Head of caudate nucleus (tissue), 42 donors: ENCODE measurements at regions not wholly inside any gene's neighbourhood (a gene's known extent, or its start where the extent isn't known, plus 50 kb on each side); places are given as distances from the start of the nearest gene placed in this dataset.

Source experiments
- DNase-seq, 42 donors: peaks; one replicate each; pipeline versions ENCODE4 v3.0.0 to v3.0.0-alpha.2; 2020 to 2021; ENCODE audit warnings: mixed read lengths in 7 of 42
- intact Hi-C: fragments of 100-400 bp; cut with DNase I; formaldehyde crosslinking; loops from one replicate; pipeline ENCODE4 v1.15.0; 2022

DNA sequence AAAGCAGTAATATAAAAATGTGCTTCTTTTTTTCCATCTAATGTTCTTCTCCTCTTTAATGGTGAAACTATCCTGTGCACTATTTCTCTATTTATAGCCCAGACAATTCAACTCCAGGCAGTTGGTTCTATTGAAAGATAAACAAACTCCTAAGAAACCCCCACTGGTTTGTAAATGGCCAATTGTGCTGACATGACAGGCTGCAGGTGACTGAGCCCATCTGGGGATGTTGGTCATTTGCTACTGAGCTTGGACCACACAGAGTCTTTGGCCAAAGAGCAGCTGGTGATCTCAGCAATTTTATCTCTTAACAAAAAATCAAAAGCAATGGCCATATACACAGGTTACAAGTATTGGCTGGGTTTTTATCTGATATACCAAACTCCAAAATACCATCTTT lies 631.8 kb upstream of the CELF2 start:
- DNase-seq = no peak
- intact Hi-C loops = no loop called here

DNA sequence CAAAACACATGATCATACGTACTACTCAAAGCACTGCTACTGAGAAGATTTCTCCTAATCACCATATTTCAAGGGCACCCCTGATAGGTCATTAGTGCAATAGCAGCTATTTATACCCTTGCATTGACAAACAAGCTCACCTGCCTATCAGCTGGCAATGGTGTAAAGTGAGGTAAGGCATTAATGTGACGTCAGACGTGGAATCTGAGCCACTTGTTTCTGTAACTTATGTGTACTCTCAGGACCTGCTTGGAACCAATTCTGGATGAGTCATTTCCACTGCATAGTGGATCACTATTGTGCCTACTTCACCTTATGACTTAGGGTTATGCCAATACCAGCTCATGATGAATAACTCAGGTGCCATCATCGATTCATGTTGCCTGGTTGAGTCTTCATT lies 628.5 kb upstream of the CELF2 start:
- DNase-seq = no peak
- intact Hi-C loops = no loop called here

DNA sequence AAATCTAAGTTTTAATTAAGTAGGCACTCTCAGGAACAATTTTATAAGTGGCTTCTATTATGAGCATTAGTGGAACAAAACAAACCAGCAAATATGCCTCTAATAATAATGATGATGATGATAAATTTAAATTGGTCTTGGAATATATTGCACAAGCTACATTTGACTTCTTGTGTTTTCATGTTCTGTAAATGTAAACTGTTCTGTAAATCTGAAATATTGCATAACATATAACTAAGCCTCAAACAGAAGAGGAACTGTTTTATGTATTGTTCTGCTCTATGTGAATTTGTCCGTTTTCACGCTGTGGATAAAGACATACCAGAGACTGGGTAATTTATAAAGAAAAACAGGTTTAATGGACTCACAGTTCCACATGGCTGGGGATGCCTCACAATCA lies 625.2 kb upstream of the CELF2 start:
- intact Hi-C loops = no loop called here

DNA sequence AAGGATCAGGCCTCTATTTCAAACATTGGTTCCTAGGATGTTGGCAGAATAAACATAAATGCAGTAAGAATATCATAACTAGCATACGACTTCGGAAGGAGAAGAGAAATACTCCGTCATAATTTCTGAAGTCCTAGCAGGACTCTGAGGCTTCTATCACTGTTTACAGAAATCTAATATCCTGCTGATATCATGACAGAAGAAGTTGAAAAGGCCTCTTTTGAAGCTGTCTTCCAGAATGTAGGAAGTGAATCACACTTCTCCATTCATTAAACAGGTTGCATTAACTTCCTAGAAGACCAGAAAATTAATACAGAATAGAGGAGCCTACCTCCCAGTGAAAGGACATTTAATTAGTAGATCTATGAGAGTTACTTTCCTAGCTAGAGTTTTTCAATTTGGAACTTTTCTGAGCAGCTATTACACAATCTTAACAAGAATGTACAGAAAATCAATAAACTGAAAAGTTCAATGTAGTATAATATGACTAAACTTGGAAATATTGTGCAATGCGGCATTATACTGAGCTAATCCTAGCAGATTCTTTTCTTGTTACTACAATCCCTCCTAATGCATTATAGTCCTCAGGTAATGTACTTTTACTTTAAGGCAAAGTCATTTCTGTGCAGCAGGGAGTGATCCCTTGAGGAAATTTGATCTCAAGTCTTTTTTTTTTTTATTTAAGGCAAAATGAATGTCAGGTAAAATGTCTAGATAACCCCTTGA lies 622.6 kb upstream of the CELF2 start:
- intact Hi-C loops = no loop called here

More for the DNA sequence above, 625.2 kb upstream of the CELF2 start:
- no peak for DNase-seq

DNA sequence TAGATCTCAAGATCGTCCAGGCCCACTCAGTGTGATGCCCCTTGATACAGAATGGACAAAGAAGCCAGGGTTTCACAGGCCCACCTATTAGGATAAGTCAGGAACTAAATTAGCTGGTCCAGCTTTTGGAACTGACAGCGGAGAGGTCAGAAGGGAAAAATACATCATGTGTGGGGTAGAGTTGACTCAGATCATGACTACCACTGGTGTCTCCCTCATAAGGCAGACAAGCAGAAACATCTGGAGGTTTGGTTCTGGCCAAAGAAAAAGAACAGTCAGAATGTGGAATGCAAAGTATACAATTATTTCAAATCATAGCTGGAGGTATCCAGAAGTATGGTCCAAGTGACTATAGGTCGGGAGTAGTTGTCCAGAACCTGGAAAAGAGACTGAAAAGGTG lies 621.1 kb upstream of the CELF2 start:
- DNase-seq = no peak
- intact Hi-C loops = no loop called here

More for the DNA sequence above, 622.6 kb upstream of the CELF2 start:
- DNase-seq = no peak

DNA sequence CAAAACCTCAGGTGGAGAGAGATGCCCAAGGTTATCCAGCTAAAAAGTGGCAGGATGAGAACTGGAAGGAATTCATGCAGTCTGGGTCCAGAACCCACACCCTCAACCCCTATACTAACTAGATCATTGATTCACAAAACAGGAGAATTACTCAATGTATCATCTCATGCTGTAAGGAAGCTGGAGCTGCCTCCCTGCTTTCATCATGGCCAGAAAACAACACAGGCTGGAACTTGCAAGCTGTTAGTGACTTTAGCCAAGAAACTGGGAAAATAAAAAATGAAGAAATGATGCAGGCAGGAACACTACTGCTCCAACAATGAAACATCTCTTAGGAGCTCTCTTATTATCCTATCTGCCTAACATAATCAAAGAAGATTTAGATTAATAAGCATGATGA lies 619.8 kb upstream of the CELF2 start:
- DNase-seq = no peak
- intact Hi-C loops = no loop called here

DNA sequence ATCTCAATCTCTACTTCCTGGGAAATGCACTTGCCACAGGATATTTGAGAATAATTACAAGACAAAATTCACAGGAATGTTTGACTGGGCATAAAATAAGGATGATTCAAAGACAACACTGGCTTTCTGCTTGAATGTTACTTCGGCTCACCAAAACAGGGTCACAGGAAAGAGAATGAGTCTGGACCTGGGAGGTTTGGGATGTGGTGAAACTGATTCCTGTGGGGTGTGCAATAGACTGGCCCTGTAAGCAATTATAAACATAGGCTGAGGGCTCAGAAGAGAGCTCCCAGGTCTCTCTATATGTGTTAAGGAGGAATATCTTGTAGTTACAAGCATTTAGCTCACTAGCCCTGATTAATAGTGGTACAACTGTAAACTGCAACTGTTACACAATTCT lies 613.9 kb upstream of the CELF2 start:
- intact Hi-C loops = no loop called here

DNA sequence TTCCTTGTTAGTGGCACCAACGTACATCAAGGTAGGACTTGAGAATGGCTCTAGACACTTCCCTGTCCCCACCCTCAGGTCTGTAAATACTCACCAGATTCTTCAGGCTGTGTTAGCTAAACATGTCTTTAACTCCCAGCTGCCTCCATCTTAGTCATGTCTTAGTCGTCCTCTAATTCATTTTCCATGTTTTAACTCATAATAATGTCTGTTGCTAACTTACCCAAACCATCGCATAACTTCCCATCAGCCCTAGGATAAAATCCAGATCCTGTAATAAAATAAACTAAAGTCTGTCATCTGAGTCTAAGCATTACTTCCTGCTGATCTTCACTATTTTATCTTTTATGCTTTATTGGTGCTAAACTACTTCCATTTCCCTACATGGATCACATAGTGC lies 600.0 kb upstream of the CELF2 start:
- intact Hi-C loops = no loop called here

More for the DNA sequence above, 613.9 kb upstream of the CELF2 start:
- no peak for DNase-seq

DNA sequence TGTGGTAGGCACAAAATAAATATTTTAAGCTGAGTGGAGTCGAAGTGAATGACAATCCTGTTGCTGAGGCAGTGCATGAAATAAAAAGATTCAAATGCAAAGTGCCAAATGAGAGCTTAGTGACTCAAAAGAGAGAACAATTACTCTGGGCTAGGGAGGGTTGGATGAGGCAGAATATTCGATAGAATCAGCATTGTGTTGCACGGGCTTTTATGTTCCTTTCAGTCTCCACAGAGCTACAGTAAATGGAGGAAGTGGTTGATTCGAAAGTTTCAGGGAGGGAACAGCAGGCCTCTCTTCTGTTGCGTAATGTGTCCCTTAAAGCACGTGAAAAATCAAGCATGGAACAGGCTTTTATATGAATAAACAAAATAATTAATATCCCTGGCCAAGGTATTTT lies 599.3 kb upstream of the CELF2 start:
- intact Hi-C loops = no loop called here
- peak in 4 of 42 donors; percentile 5 to 42 (median 25) for DNase-seq

More for the DNA sequence above, 600.0 kb upstream of the CELF2 start:
- no peak for DNase-seq

DNA sequence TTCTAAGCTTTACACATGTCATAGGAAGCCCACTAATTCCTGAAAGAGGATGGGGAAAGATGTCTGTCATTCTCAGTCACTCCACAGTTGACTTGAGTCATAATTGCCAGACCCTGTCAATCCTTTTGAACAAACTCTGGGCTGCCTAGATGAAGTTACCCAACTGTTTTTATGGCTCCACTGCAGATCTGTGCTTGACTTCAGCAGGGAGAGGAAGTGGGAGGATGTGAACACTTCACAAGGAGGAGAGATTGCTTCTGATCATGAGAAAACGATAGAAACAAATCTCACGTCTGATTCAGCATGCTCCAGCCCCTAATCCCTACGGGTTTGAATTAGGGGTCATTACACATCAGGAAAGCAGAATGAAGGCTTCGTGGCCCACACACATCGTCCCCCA lies 596.6 kb upstream of the CELF2 start:
- intact Hi-C loops = no loop called here
- DNase-seq = peak in 3 of 42 donors; percentile 18 to 43 (median 40)

DNA sequence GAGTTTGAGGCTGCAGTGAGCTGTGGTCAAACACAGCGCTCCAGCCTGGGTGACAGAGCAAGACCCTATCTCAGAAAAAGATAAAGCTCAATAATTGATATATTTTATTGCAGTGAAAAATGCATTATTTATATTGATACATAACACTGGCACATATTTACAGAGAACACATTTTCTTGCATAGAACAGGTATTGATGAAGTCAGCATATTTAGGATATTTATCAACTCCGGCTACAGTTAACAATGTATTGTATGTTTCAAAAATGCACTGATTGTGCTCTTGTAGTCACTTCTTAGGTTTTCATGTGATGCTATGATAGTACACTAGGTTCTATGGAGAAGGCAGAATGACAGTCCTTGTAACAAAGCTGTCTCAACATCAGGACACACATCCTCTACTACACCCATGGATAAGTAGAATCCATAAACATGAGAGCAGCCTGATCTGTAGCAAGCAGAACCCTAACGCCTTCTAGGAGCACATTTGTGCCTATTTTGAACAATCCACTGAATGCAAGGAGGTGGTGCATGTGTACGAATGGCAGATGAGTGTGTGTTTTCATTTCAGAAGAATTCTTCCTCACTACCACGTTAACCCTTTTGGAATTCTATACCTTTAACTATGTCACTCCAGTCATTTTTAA lies 586.1 kb upstream of the CELF2 start:
- no peak for DNase-seq

DNA sequence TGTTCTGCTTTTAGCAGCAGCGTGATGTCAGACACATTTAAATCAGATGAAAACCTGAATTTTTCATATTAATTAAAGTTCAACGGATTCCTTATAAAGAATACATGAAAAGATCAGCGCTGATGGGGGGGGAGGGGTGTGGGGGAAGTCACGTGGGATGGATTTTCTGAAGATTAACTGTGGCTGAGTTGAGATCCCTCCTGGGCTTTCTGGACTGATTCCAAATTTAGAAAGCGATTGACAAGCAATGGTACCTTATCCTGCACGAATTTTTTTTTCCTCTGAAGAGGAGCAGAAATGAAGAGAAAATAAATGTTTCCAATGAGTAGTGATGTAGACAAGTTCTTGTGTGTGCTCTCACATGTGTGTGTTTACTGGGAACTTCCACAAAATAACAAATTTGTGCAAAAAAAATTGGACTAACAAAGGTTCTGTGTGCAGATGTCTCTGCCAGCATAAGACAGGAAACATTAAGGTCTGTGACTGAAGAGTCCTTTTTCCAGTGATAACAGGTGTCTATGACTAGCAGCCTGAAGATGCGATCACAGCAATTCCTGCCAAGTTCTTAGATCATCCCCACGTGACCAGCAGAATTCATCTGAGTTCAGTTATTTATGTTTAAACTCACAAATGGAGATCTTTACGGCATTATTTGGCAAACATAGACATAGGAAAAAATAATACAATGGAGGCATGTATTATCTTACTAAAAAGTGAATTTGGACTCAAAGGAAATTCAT lies 585.2 kb upstream of the CELF2 start:
- peak in 1 of 42 donors; percentile 43 for DNase-seq
- intact Hi-C loops = no loop called here

More for the DNA sequence above, 586.1 kb upstream of the CELF2 start:
- intact Hi-C loops = no loop called here

DNA sequence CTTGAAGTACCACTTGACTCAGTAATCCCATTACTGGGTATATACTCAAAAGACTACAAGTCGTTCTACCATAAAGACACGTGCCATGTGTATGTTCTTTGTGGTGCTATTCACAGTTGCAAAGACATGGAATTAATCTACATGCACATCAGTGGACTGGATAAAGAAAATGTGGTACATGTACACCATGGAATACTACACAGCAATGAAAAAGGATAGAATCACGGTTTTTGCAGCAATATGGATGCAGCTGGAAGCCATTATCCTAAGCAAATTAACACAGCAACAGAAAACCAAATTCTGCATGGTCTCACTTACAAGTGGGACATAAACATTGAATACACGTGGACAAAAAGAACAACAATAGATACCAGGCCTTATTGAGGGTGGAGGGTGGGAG lies 583.4 kb upstream of the CELF2 start:
- no peak for DNase-seq
- intact Hi-C loops = no loop called here

DNA sequence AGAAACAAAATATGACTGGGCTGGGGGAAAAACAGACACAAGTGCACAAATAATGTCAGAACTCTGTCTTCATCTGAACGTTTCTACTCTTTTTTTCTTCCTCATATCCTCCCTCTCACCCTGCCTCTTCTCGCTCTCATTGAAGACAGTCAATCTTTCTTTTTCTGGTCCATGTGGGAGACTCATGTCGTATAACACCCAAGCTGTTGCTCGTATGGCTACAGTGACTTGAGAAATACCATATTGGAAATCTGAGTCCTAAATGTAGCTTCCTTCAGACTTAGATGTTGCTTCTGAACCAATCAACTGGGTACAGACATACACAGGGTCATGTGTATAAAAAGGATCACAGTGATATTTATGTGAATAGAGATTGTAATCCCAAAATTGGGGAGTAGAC lies 579.8 kb upstream of the CELF2 start:
- intact Hi-C loops = no loop called here

DNA sequence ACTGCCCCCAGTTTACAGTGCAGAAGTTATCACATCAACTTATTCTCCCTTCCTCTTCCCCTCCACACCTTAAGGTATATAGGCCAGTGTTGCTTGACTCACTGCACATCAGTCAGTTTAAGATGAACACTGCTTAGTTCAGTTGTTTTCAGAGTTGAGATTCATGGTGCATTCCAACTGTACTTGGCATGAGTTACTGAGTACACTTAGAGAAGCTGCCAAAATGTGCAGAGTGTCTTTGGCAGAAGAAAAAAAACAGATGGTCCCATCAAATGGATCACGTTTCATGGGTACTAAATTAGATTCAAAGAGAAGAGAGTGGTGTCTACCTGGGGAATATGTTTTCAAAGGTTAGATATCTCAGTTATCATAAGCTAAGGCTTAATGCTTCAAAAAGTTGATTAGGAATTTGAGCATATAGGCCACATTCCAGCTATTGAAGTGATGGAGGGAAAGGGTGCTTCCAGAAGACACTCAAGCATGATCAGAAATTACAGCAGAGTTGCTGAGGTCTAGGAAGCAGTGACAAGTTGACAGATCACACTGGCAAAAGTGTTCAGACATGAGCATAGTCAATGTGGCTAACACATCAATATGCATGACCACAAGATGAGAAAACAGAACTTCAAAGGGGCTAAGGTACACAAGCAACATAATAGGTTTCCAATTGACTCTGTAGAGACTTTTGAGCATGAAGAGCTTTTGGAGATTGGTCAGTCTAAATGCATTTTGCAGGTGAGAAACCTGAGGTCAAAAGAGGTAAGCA lies 579.2 kb upstream of the CELF2 start:
- intact Hi-C loops = no loop called here
- no peak for DNase-seq

More for the DNA sequence above, 579.8 kb upstream of the CELF2 start:
- DNase-seq = no peak

DNA sequence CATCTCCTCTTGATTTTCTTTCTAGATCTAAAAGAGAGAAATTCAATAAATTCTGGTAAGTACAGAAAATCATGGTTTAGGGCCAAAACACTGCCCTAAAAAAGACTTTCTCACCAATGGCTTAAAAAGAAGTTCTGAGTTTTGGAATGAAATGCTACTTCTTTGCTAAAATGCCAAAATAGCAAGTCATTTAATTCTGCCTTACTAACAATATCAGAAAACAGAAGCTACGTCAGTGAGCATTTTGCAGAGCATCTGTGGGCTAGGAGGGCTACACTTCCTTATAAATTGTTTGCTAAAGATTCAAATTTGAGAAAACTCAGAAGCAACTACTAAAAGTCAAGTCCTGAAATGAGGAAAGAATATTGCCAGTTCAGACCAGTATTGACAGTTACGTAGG lies 560.8 kb upstream of the CELF2 start:
- intact Hi-C loops = no loop called here
- no peak for DNase-seq

DNA sequence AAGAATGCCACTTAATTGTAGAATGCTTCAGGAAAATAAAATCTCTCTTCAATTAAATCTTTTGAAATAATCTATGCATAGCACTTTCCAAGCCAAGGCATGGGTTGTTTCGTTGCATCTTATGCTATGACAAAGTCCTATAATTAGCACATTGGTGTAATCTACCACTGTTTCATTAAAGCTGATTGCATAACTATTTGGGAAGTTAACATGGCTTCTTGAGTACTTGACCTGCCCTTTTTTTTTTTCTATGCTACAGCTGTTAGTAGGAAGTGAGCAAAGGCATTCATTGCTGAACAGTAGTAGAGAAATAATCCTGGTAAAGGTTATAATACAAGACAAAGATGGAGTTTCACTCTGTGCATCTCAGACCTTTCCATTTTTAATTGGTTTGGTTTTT lies 557.2 kb upstream of the CELF2 start:
- DNase-seq = no peak
- intact Hi-C loops = no loop called here

DNA sequence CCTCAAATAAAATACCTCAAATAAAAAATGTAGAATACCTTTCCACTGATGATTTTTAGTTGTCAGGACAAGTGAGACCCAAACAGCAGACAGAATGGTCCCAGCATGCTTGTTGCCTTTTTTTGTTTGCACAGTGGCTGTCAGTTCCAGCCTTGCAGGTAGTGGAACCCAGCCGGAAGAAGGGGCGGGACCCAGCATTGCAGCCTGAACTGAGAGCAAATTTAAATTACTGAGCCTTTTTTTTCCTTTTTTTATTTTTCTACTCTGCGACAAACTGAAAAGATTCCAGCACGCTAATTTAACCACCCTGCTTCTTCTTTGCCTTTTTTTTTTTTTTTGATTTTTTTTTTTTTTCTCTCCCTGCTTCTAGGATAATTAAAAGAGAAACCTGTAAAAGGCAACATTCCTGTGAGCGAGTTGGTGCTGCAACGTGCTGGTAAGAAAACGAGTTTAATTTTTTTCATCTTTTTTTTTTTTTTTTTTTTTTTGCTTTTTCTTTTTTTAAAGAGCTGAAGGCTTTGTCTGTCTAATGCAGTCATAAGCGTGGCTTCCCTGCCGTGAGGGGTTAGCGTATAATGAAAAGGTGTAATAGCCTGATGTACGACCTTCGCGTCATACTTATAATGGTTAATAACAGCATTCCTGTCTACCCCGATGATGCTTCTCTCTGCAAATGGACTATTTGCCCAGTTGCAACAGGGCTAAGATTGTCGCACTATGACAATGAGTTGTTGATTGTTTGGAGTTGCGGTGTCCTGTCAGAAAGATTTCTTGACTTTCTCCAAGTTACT lies 555.3 kb upstream of the CELF2 start:
- intact Hi-C loops = no loop called here
- DNase-seq = peak in 41 of 42 donors; percentile 9 to 69 (median 41)

DNA sequence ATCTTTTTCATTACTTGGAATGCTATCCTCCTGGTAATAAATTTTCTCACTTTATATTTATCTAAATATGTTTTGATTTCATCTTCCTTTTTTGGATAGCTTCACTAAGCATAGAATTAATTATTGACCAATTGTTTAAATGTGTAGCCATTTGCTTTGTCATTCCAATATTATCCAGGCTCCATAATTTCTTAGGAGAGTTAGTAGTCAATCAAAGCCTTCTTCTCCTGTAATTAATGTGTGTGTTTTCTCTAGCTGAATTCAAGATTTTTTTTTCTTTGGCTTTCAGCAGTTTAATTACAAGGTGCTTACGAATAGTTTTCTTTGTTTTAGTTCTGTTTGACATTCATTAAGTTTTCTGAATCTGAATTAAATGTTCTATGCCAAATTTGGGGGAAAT lies 545.9 kb upstream of the CELF2 start:
- DNase-seq = no peak
- intact Hi-C loops = no loop called here
